SK-N-MC (cell line): ENCODE measurements at regions not wholly inside any gene's neighbourhood (a gene's known extent, or its start where the extent isn't known, plus 50 kb on each side); places are given as distances from the start of the nearest gene placed in this dataset.
"Not testable (repeated sequence)": the region's sequence is repeated elsewhere in the genome, so short reads cannot be mapped to it uniquely, and the experiment has no call there.

ENCODE experiments used
- DNase-seq: peaks from one replicate; pipeline ENCODE4 v3.0.0-alpha.2; 2011; ENCODE audit warnings: low read depth, low spot score
- H3K27ac ChIP-seq: fragments of 200-600 bp; sonication (generic); 2 replicates; pipeline ENCODE4 v1.5.1; 2016; ENCODE audit warnings: mixed run types
- H3K36me3 ChIP-seq: fragments of 200-600 bp; sonication (generic); 2 replicates; pipeline ENCODE4 v1.6.1; 2017; ENCODE audit warnings: antibody characterized with exemption, low read length, mixed read lengths; ENCODE audit not compliant: insufficient read depth
- H3K4me3 ChIP-seq: fragments of 200-600 bp; sonication (generic); 2 replicates; pipeline ENCODE4 v1.5.1; 2016
- H3K9ac ChIP-seq: fragments of 200-600 bp; sonication (generic); 2 replicates; pipeline ENCODE4 v1.8.0; 2017; ENCODE audit warnings: mixed run types, mixed read lengths; ENCODE audit not compliant: insufficient read length
- H3K9me3 ChIP-seq: fragments of 200-600 bp; sonication (generic); 2 replicates; pipeline ENCODE4 v1.6.1; 2017; ENCODE audit warnings: low read depth, mild to moderate bottlenecking, antibody characterized with exemption, low read length, moderate library complexity, mixed read lengths
- EZH2 ChIP-seq: fragments of 200-600 bp; sonication (generic); IDR thresholded peaks from one replicate; pipeline ENCODE4 v1.6.1; 2017; ENCODE audit warnings: antibody characterized with exemption
- FOXP2 ChIP-seq: optimal IDR thresholded peaks from 2 replicates; pipeline ENCODE3; 2011; ENCODE audit warnings: mild to moderate bottlenecking, moderate library complexity; ENCODE audit not compliant: insufficient read depth; ENCODE audit errors: extremely low read length, control extremely low read depth
- POLR2AphosphoS5 ChIP-seq: IDR thresholded peaks from 2 replicates; pipeline ENCODE4 v1.6.1; 2012; ENCODE audit warnings: mild to moderate bottlenecking, low read depth, low read length, borderline replicate concordance

DNA sequence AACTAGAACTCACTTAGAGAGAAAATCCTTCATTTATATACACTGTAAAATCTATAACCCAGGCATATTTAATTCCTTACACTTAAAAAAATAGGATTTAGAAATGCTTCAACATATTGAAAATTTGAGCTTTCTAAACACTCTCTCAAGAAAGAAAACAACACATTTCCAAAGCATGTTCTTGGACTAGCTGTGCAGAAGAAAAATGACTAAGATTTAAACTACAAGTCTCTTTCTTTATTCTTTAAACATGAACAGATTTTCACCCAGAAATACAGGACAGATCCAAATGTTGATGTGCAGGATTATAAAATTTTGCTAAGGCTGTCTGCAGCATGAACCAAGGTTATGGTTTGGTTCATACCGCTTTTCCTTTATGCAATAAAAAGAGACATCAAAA is 77.7 kb upstream of the TUSC1 start:
- H3K9me3 ChIP-seq = no peaks in the 10 kb centered on the region
- no peak for DNase-seq
- H3K27ac ChIP-seq = no peak overlapping the region
- H3K36me3 ChIP-seq = no peaks in the 10 kb centered on the region
- H3K9ac ChIP-seq = no peak overlapping the region
- no peak overlapping the region for H3K4me3 ChIP-seq
- TF ChIP-seq FOXP2 (no peak), POLR2AphosphoS5 (no peak), EZH2 (no peak)

GRCh38 chr9:25752398-25752797 is 74.2 kb upstream of the TUSC1 start:
- Histone ChIP-seq H3K36me3 (no peaks in the 10 kb centered on the region), H3K9ac (no peak overlapping the region), H3K4me3 (no peak overlapping the region), H3K27ac (no peak overlapping the region), H3K9me3 (no peaks in the 10 kb centered on the region)
- DNase-seq = no peak
- TF ChIP-seq FOXP2 (no peak), POLR2AphosphoS5 (no peak), EZH2 (no peak)

- no peak for DNase-seq
- no peak overlapping the region for H3K9ac ChIP-seq
- H3K9me3 ChIP-seq = no peaks in the 10 kb centered on the region
- H3K4me3 ChIP-seq = no peak overlapping the region
- TF ChIP-seq FOXP2 (no peak), EZH2 (no peak), POLR2AphosphoS5 (no peak)
- no peaks in the 10 kb centered on the region for H3K36me3 ChIP-seq
- no peak overlapping the region for H3K27ac ChIP-seq
Measured at GRCh38 chr9:25742256-25742655, 64.0 kb upstream of the TUSC1 start.

DNA sequence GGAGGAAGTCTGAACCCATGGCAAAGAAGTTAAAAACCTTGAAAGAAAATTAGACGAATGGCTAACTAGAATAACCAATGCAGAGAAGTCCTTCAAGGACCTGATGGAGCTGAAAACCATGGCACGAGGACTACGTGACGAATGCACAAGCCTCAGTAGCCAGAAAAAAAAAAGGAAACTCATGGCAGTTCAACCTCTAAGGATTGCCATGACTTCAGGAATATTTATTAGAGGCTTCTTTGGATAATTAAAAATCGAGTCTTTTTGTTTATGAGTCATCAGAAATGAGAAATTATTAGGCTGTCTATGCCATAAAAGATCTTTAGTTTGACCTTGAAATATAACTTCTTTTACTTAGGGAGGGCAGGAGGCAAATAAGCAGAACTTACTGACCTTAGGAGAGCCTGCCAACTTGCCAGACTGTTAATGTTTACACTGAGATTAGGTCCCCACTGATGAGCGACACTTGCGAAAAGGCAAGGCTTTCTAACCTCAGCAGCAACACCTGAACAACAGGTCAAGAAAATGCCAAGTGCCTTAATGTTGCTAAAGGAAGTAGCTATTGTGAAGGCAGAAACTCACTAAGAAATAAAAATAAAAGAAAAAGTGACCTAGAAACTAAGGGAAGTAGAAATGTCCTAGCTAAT is 55.2 kb upstream of the TUSC1 start:
- no peak overlapping the region for H3K27ac ChIP-seq
- TF ChIP-seq POLR2AphosphoS5 (no peak), FOXP2 (no peak), EZH2 (no peak)
- no peak for DNase-seq
- no peaks in the 10 kb centered on the region for H3K36me3 ChIP-seq
- H3K9ac ChIP-seq = no peak overlapping the region
- no peak overlapping the region for H3K4me3 ChIP-seq
- no peaks in the 10 kb centered on the region for H3K9me3 ChIP-seq

DNA sequence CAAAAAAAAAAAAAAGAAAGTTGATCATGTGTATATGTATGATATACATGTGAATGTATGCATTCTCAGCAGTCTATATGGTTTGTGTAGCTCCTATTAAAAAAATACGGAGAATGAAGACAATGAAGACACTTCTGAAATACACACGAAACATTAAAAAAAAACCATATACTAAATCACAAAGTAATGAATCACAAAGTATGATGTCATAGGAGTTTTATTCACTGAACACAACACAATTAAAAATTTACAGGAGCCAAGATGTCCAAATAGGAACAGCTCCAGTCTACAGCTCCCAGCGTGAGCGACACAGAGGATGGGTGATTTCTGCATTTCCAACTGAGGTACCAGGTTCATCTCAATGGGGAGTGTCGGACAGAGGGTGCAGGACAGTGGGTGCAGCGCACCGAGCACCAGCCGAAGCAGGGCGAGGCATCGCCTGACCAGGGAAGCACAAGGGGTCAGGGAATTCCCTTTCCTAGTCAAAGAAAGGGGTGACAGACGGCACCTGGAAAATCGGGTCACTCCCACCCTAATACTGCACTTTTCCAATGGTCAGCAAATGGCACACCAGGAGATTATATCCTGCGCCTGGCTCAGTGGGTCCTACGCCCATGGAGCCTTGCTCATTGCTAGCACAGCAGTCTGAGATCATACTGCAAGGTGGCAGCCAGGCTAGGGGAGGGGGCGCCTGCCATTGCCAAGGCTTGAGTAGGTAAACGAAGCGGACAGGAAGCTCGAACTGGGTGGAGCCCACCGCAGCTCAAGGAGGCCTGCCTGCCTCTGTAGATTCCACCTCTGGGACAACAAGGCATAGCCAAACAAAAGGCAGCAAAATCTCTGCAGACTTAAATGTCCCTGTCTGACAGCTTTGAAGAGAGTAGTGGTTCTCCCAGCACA is 53.9 kb upstream of the TUSC1 start:
- H3K27ac ChIP-seq = not testable (repeated sequence)

More for the DNA sequence above, 53.9 kb upstream of the TUSC1 start:
- not testable (repeated sequence) for H3K36me3 ChIP-seq, DNase-seq, H3K9me3 ChIP-seq, H3K4me3 ChIP-seq, H3K9ac ChIP-seq
